HG02870 (cell line): ENCODE measurements at regions not wholly inside any gene's neighbourhood (a gene's known extent, or its start where the extent isn't known, plus 50 kb on each side); places are given as distances from the start of the nearest gene placed in this dataset.

Source experiments
- ATAC-seq: cut with Tn5 transposase; IDR thresholded peaks from one replicate; pipeline ENCODE4 v1.9.1; 2021; ENCODE audit warnings: mild to moderate bottlenecking, moderate library complexity; ENCODE audit not compliant: unreplicated experiment

DNA sequence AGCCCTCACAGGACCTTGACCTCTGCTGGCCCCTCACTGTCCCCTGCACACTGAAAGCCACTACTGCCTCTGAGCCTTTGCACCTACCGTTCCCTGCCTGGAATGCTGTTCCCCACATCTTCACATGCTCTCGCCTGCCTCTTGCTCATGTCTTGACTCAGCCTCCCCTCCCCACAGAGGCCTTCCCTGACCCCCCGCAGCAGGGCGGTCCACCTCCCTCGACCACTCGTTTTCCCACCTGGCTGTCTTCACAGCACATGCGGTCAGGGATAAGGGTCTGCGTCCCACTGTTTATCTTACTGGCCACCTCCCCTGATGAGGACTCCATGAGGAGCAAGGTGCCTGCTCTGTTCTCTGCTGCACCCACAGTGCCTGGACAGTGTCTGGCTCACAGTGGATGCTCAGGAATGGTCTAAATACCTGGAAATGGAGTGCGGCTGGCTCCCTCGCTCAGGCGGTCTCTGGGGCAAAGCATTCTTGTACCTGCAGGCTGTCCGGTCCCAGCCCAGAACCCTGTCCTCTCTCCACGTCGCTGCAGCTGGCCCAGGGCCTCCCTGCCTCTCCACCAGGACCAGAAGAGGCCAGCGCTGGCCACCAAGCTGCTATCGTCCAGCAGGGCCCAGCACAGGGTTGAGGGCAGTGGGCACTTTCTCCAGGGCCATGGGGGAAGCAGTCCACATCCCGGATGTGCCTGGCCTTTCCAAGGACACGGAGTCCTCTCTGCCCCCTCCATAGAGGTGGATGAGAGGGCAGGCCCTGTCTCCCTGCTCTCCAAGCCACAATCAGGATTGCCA, 107.4 kb downstream of the NCOR2 start:
- ATAC-seq, result no peak

DNA sequence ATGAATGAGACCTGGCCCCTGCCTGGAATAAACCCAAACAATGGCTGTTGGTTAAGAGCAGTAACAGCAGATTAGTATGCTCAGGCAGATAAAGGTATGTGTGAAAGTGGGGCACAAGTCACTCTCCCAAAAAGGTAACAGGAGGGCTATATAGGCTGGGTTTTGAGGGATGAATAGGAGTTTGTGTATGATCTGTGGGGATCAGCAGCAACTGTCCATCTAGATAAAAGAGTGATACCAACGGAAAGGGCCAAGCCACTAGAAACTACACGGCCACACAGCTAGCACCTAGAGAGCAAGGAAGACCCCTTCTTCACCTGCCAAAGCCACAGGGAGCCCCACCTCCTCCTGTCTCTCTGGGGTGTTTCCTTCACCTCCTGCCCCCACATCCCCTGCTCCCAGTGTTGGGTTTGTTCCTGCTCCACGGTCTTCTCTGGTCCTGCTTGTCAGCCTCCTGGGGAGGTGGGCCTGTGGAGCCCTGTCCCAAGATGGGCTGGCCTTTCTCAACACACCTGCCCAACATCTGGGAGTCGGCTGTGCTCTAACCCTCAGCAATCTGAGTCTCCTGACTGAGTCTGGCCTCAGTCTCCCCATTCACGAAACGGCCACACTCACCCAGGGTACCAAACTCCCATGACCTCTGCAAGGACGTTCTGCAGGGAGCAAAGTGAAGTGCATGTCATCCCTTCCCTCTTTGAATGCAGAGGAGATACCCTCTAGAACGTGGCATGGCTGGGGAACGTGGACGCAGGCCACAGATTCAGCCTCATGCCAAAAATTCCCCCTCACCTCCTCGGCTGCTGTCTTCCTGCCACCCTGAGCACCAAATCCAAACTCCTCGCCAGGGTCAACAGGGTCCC, 108.2 kb downstream of the NCOR2 start:
- ATAC-seq, result no peak

DNA sequence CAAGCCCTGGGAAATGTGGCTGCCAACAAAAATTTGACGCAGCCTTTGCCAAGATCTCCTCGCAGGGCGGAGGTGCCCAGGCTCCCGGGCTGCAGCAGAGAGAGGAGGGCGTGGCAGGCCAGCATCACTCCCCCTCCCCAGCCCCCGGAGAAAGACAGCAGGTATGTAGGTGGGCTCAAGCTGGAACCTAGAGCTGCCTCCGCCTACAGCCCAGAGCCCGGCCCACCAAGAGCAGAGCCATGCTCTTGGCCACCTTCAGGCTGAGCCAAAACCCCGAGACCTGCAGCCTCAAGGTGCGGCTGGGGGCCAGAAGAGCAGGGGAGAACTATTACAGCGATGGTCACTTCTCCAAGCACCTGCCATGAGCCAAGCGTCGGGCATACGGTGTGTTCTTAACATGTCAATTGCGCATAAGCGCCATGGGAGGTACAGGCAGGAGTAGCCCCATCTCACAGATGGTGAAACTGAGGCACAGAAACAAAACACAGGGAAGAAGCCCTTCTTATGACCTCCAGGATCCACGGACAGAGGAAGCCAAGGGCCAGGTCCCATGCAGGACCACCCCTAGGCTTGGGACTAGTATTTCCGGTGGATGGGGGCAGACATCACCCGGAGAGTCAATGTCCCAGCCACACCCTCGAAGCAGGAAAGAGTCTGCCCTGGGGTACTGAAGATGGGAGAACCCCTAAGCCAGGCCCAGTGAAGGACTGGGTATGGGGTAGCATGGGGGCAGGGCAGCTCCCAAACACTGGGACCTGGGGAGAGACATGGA, 109.0 kb downstream of the NCOR2 start:
- ATAC-seq, result no peak

DNA sequence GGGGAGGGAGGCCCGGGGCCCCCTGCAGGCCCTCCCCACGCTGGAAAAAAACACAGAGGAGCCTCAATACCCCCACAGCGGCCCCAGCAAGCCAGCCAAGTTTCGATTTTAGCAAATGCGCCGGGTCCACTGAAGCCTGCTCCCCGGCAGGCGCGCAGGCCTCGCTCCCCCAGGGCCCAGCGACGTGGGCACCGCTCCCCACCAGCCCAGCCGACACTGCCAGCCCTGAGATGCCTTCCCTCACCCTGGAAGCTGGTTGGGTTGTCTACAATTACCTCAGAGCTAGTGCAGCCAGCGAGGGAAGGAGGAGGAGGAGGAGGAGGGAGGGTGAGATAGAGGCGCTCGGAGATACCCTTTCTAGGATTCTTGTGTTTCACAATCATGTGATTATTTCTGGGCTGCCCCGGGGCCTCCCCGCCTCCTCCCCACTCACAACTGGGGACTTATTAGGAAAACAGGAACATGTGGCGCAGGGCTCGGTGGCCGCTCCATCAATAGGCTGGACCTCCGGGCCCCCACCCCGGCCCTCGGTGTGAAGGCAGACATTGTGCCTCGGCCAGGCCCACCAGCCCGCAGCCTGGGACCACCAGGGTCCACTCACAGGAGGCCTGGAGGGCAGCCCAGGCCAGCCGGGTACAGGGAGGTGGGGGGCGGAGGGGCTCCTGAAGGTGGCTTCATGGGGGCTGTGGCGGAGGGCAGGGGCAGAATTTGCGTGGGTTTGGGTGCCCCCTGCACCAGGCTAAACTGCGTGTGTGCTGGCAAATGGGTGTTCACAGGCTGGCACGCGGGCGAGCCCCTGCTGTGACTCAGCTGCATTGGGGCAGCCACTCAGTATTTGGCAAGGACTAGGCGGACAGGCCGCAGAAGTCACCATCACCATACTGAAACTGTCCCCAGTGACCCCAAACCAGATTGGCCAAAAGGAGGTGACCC, 109.9 kb downstream of the NCOR2 start:
- peak; percentile 40 for ATAC-seq

DNA sequence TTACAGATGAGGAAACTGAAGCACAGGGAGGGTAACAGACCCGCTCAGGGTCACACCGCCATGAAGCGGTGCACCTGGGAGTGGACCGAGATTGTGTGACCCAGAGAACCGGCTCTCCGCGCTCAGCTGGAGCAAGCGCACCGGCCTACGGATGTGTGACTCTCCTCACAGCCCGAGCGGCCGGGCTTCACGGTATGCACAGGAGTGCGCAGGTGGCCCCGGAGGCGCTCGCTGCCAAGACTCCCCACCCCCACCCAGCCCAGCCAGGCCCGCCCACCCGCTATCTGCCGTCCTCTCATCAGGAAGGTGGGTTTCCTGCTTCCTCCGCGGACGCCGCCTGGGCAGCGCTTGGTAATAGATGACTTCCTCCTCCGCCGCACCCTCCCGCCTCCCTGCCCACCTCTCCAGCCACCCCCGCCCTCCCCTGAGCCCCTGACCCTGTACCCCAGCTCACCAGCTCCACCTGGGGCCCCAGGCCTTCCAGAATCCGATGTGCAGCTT, 110.7 kb downstream of the NCOR2 start:
- ATAC-seq, result no peak

DNA sequence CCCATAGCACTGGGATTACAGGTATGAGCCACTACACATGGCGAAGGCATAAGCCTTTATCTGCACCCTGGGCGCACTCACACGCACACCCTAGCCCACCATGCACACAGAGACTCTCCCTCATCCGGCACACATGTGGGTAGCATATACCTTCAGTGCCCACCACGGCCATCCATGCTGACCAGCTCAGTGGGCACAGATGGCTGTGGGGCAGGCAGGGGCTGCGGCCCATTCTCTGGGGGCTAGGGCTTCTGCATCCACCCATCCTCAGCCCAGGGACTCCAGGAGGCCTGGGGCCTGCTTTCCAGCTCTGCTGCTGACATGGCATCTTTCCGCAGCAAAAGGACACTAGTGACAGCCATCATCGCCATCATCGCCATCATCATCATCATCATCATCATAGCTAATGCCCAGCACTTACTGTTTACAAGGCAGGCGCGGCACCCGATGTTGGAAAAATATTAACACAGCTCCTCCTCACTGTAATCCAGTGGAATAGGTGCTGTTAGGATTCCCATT, 111.2 kb downstream of the NCOR2 start:
- ATAC-seq, result no peak

DNA sequence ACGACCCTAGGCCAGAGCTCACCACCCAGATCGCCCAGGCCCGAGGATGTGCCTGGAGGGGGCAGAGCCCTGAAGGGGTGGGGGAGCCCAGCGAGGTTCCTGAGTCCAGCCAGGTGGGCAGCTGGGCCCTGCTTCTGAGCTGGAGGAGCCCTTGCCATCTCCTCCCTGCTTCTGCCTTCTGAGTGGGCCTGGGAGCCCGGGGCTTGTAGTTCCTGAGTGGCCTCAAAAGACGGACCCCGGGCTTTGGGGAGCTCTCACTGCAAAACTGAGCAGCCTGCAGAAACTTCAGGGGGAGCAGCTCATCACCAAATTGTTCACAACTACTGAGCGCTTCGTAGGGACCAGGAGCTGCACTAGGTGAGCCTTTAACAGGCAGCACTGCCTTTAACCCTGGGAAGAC, 112.1 kb downstream of the NCOR2 start:
- ATAC-seq, result no peak

DNA sequence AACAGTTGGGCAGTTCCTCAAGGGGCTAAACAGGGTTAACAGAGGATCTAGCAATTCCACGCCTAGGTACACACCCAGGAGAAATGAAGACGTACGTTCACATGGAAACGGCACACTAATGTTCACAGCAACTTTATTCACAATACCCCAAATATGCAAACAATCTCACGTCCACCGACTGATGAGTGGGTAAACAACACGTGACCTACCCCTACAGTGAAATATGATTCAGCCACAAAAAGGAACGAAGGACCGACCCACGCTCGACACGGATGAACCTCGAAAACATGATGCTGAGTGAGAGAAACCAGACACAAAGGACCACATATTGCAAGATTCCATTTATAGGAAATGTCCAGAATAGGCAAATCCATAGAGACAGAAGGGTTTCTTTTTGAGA, 112.7 kb downstream of the NCOR2 start:
- ATAC-seq, result no peak

DNA sequence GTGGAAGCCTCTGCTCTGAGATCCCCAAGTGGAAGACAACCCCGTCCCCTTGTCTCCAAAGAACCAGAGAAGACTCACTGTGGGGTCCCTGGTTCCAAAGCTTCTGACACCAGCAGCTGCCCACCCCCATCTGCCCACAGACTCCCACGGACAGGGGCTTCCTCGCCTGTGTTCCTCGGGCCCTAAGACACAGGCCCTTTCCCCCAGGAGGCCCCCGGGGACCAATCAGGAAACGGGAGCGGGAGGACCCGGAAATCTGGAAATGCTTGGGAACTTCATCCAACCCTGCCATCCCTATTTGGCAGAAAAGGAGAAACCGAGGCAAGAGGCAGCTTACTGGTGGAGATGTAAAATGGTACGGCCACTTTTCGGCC, 113.1 kb downstream of the NCOR2 start:
- ATAC-seq, result no peak

DNA sequence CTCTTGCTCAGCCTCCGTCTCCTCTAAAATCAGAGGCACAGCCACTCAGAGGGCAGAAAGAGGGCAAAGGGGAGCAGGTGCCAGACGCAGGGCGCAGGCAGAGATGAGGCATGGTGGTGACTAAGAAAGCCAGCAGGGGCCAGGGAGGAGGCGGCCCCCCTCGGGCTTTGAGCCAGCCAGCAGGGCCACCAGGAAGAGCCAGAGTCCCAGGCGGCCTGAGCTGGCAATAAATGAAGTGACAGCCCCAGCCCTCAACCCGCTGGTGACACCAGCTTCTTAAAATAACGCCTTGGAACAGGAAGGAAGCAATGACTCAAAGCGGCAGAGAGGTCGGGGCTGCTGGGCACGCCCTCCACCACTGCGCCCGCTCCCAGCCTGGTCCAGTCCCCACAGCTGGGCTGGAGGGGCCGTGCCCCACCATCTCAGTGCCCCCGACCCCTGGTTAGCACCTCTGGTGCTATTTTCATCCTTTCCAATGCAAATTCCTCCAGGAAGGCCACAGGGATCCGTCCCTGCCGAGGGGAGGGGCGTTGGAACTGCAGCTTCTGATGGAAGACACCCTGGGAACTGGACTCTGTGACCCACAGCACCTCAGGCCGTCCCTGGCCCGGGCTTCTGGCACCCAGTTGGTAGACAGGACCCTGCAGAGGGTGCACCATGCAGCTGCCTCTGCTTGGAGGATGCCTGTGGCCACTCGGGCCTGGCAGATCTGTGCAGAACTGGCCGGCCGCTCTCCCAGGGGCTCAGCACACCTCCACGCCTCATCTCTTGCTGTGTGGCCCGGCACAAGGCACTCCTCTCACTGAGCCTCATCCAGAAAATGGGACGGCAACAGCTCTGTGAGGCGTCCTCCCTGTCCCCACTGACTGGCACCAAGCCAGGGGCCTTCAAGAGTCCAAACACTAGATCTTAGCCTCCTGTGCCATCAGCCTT, 113.7 kb downstream of the NCOR2 start:
- peak; percentile 63 for ATAC-seq

DNA sequence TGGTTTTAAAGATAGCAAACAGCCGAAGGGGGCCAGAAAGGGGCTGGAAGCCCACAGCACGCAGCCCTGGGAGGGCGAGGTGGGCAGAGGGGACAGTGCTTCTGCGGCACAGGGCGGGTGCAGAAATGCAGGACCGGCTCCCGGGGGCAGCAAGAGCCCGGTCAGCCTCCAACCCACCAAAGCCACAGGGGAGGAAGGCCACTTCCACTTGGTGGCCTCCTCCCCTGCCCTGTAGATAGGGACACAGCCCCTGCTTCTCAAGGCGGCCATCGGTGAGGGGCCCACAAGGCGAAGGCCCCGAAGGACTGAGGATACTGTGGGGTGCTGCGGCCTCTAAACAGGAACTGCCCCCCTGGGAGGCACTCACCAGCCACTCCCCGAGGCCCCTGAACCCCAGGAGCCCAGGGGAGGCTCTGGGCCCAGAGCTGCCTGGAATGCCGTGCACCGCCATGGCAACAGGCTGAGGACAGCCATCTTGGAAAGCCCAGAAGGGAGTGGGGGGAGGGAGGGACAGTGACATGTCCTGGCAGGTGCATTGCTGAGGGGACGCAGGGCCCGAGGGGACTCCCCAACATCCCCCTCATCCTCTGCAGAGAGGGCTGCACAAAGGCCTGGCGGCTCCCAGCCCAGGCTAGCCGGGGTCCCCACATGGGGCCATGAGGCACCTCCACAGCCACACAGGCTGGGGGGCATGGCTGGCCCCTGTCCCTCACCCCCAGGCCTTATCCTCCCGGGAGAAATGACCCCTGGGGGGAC, 114.7 kb downstream of the NCOR2 start:
- ATAC-seq, result no peak

DNA sequence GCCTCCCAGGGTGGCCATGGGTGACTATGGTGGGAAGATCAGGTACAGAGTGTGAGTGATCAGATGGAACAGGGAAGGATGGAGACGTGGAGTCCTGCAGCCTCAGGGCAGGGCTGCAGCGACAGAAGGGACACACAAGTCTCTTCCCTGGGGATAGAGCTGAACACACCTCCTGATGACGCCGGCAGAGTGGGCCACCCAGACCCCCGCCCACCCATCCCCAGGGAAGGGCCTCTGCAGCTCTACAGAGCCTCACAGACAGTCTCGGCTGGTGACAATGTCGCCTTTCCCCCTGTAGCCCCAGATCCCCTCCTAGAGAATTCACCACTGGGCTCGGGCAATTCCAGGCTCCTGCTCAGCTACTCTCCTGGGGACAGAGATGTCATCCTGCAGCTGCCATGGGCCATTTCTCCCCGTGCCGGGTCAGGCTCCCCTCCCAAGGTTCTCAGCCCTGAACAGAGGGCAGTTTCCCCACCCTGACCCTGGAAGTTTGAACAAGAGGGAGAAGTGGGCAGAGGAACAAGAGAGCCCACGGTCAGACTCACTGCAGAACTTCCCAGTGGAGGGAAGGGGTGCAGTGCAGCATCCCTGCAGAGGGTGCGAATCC, 115.7 kb downstream of the NCOR2 start:
- ATAC-seq, result no peak

DNA sequence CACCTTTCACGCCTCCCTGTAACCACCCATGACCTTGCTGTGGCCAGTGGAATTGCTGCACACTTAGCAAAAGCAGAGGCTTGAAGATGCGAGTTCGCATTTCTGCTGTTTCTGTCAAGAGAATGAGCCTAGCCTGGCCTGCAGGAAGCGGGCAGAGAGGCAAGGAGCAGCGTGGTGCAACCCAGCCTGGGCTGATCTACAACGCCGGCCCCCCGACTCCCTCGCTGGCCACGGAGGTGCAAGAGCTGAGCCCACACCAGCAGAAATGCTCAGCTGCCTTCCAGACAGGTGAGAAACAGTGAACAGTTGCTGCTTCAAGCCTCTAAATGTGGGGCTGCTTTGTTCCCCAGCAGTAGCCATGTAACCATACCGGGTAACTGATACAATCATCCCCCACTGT, 116.4 kb downstream of the NCOR2 start:
- no peak for ATAC-seq

DNA sequence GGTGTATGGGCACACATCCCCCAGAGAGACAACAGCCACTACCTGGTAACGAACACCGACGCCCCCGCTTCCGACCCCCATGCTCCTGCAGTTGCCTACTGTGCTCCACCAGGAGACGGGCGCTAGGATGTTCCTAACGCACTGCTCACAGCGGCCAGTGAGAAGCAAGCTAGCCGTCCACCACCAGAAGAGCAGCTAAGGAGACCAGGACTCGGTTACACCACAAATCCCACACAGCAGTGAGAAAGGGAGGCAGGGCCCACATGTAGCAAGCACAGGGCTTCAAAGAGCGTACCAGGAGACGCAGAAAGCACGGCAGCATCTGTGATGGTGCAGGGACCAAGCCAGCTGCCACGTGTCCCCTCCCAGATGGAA, 117.0 kb downstream of the NCOR2 start:
- no peak for ATAC-seq

DNA sequence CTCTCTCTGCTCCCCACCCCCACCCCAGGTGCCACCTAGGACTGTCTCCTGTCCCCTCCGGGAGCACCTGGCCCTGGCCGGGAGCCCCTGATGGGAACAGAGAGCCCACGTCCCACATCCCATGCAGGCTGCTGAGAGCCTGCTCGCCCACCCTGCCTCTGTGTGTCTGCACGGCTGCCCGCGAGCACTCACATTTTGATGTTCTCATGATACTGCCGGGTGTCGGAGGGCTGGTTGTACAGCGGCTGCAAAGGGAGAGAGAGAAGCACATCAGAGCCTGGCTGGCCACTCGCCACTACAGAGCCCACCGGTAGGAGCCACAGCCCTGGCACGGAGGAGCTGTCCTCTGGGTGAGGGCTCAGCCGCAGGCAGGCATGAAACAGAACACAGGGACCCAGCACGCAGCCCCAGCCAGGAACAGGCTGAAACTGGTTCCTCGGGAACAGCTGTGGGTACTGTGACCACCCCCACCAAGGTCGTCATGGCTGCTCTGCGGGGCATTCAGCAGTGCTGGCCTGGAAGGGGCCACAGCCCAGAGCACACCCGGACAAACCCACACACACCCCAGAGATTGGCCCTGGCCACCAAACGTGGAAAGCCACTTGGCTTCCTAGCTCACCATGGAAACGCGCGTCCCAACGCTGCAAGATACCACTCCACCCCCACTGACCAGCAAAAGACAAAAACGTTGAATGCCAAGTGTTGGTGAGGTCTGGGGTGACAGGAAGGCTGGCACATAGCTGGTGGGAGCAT, 117.6 kb downstream of the NCOR2 start:
- no peak for ATAC-seq

DNA sequence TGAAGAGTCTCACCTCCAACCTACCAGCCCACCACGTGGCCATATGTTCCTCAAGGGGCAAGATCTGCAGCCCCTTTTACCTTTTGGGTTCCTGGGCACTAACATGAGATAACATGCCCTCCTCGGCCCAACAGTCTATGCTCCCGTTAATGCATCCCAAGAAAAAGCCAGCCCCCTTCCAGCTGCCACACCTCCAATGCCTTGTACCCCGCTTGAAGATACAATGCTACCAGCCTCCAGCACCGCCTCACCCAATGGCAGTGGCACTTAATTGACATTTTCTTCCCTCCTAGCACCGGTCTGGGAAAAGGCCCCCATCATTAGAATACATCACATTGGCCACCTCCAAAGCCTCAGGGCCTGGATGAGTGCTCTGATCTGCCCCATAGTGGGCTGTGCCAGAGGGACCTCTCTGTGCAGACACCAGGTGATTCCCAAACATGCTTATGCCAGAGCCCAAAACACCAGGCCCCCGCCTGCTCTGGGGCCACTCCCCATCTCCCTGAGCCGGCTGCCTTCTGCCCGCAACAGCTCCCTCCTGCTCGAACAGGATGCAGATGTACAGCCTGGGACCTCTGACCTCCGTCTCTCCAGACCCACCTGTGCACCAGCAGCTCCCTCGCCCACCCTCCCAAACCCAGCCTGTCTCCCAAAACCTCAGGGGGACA, 118.3 kb downstream of the NCOR2 start:
- ATAC-seq, result no peak
